Peyer's patch (tissue), 4 donors: ENCODE measurements at regions not wholly inside any gene's neighbourhood (a gene's known extent, or its start where the extent isn't known, plus 50 kb on each side); places are given as distances from the start of the nearest gene placed in this dataset.

Source experiments
- CTCF ChIP-seq, 6 experiments: fragments of 450-650 bp in 4 of 6; fragments of 200-600 bp in 2 of 6; sonication (generic) in 1 of 6; IDR thresholded peaks; one replicate each; pipeline ENCODE4 v1.5.1; 2017 to 2019; ENCODE audit warnings: antibody characterized with exemption in 6 of 6, mild to moderate bottlenecking in 3 of 6, moderate library complexity in 1 of 6
- POLR2A ChIP-seq, 2 donors: fragments of 450-650 bp; IDR thresholded peaks; one replicate each; pipeline ENCODE4 v1.5.1; 2017; ENCODE audit warnings: antibody characterized with exemption in 2 of 2, mild to moderate bottlenecking in 2 of 2, moderate library complexity in 2 of 2

- TF ChIP-seq POLR2A (IDR thresholded peaks at IDR 0.05): no peak
- TF ChIP-seq CTCF (IDR thresholded peaks at IDR 0.05): no peak
Measured at GRCh38 chr21:39051588-39051949, 131.7 kb downstream of the PSMG1 start.
